H1 (cell line): ENCODE measurements at regions not wholly inside any gene's neighbourhood (a gene's known extent, or its start where the extent isn't known, plus 50 kb on each side); places are given as distances from the start of the nearest gene placed in this dataset.

Source experiments
- BCL11A ChIP-seq, 2 experiments: IDR thresholded peaks; one replicate each; pipeline ENCODE4 v1.6.1; 2011; ENCODE audit warnings: low read depth in 2 of 2, low read length in 2 of 2, mild to moderate bottlenecking in 2 of 2
- GABPA ChIP-seq: IDR thresholded peaks from 2 replicates; pipeline ENCODE4 v1.6.1; 2011; ENCODE audit warnings: mild to moderate bottlenecking, low read length, moderate library complexity, borderline replicate concordance; ENCODE audit not compliant: insufficient read depth
- GTF2F1 ChIP-seq: IDR thresholded peaks from 2 replicates; pipeline ENCODE4 v1.6.1; 2012; ENCODE audit warnings: low read depth, low read length, improper control_type of control experiment, borderline replicate concordance
- KDM1A ChIP-seq: fragments of 200-600, 300-600 bp; sonication (generic); IDR thresholded peaks from 2 replicates; pipeline ENCODE4 v1.7.1; 2016; ENCODE audit warnings: mild to moderate bottlenecking, low read length, borderline replicate concordance
- KDM5A ChIP-seq: fragments of 200-600 bp; IDR thresholded peaks from 2 replicates; pipeline ENCODE4 v1.7.1; 2012; ENCODE audit warnings: mild to moderate bottlenecking, low read length, inconsistent platforms, mixed read lengths
- POLR2AphosphoS5 ChIP-seq: IDR thresholded peaks from 2 replicates; pipeline ENCODE4 v1.6.1; 2011; ENCODE audit warnings: low read depth, low read length
- SP4 ChIP-seq: IDR thresholded peaks from 2 replicates; pipeline ENCODE4 v1.6.1; 2012; ENCODE audit warnings: low read length, inconsistent platforms
- TAF7 ChIP-seq: optimal IDR thresholded peaks from 2 replicates; pipeline ENCODE3; 2011; ENCODE audit warnings: low read depth, mild to moderate bottlenecking, inconsistent platforms, low read length, moderate library complexity, borderline replicate concordance

DNA sequence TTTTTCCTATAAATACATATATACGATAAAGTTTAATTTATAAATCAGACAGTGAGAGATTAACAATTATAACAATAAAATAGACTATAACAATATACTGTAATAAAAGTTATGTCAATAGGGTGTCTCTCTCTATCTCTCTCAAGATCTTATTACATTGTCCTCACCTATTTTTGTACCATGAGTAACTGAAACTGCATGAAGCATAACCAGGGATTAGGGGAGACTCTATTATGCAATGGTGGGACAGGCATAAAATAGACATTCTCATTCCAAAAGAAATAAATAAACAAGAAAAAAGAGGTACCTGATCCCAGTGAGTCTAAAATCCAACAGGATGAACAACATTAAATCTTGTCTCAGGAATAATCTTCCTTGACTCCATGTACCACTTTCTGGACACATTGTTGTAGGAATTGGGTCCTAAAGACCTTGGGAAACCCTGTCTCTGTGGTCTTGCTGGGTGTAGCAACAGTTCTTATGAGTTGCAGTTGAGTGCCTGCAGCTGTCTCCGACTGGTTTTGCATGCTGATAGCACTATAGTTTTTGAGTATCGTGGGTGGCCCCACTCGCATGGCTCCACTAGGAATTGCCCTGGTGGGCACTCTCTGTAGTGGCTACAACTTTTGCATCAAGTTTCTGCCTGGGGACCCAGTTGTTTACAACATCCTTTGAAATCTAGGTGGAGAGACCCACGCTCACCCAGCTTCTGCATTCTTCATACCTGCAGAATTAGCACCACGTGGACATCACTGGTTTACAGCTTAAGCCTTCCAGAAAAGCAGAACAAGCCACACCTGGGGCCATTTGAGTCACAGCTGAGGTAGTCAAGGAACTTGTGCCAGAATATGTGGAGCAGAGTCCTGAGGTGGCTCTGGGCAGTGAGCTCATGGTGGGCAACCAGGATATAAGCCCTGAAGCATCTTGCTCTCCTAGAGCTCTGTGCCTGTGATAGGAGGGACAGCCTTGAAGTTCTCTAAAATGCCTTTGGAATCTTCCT is 204.7 kb downstream of the KITLG start (continued):
- no peak for TF ChIP-seq GTF2F1
- TF ChIP-seq BCL11A (IDR thresholded peaks at IDR 0.05; ENCODE audit: low read depth in 2 of 2, low read length in 2 of 2) = no peak
- no peak for TF ChIP-seq SP4
- no peak for TF ChIP-seq KDM5A
- no peak for TF ChIP-seq TAF7
- no peak for TF ChIP-seq POLR2AphosphoS5
- TF ChIP-seq KDM1A = no peak
- no peak for TF ChIP-seq GABPA
